ENCODE measurements at regions not wholly inside any gene's neighbourhood (a gene's known extent, or its start where the extent isn't known, plus 50 kb on each side); places are given as distances from the start of the nearest gene placed in this dataset.

DNA sequence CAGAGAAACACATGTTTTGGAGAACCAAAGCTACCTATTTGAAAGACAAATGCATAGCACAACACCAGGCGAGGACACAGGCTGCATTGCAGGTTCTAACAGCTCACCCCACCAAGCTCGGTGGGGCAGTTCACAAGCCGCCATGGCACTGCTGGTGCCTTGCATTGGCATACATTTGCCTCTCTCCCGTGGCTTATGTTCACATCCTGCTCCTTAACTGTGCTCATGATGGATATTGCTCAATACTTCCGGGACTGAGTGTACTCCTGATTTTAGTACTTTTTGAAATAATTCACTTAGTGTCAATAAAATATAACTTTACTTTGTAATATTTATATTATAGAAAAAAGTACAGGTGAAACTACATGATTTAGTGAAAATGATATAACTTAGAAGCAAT lies 1187.4 kb upstream of the NCAM2 start:
- no peaks in the 10 kb centered on the region for H3K36me3 ChIP-seq (ENCODE audit: control insufficient read depth, insufficient read depth, low read length)
- no peaks in the 10 kb centered on the region for H3K27me3 ChIP-seq (ENCODE audit: control insufficient read depth, insufficient read depth, low read length)
- no peak overlapping the region for H3K4me3 ChIP-seq (ENCODE audit: low read depth, low read length)
- H3K27ac ChIP-seq (ENCODE audit: low read depth, low read length) = no peak overlapping the region
- no peaks in the 10 kb centered on the region for H3K4me1 ChIP-seq (ENCODE audit: control insufficient read depth, insufficient read depth, low read length)
- DNase-seq (ENCODE audit: low read depth in 4 of 6, low spot score in 6 of 6) = no peak
- 39% methylated on average over 4 of the region's 5 CpGs for WGBS (ENCODE audit: insufficient coverage)
- H3K9me3 ChIP-seq (ENCODE audit: control insufficient read depth, insufficient read depth, low read length) = no peaks in the 10 kb centered on the region

DNA sequence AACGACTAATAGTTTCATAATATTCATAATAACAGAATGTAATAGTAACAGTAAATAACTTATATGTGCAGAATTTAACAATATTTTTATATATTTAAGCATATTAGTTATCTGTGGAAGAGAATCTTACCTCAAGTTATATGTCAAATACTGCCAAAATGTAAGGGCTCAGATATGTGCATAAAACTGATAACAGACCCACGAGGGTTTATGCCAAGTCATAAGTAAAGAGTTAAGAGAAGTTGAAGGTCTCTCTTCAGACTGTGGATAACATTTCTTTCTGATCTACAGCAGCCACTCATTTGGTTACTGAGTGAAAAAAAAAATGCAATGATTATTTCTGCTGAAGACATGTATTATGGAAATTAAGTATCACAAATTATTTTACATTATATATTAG lies 1167.8 kb upstream of the NCAM2 start:
- no CpG with 5 or more reads among the region's 2 CpGs for WGBS (ENCODE audit: insufficient coverage)
- no peaks in the 10 kb centered on the region for H3K27me3 ChIP-seq (ENCODE audit: control insufficient read depth, insufficient read depth, low read length)
- no peak overlapping the region for H3K27ac ChIP-seq (ENCODE audit: low read depth, low read length)
- no peaks in the 10 kb centered on the region for H3K9me3 ChIP-seq (ENCODE audit: control insufficient read depth, insufficient read depth, low read length)
- no peaks in the 10 kb centered on the region for H3K4me1 ChIP-seq (ENCODE audit: control insufficient read depth, insufficient read depth, low read length)
- no peak overlapping the region for H3K4me3 ChIP-seq (ENCODE audit: low read depth, low read length)
- H3K36me3 ChIP-seq (ENCODE audit: control insufficient read depth, insufficient read depth, low read length) = no peaks in the 10 kb centered on the region
- DNase-seq (ENCODE audit: low read depth in 4 of 6, low spot score in 6 of 6) = no peak

DNA sequence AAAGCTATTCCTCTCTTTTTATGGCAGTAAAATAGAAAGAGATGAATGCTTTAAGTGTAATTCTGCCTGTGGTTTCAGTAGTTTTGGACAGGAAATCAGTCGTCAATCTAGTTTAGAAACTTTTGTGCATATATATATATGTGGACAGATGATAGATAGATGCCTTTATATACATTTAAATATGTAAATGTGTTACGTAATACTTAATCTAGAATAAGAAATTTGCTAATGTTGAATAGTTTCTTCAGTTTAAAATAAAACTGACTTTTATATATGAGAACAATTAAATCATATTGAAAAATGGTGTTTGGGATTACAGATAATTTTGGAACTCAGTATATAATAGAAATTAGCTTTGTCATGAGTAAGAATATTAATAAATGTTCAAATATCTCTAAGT lies 1165.7 kb upstream of the NCAM2 start:
- no CpG with 5 or more reads among the region's 2 CpGs for WGBS (ENCODE audit: insufficient coverage)
- no peak for DNase-seq (ENCODE audit: low read depth in 4 of 6, low spot score in 6 of 6)

DNA sequence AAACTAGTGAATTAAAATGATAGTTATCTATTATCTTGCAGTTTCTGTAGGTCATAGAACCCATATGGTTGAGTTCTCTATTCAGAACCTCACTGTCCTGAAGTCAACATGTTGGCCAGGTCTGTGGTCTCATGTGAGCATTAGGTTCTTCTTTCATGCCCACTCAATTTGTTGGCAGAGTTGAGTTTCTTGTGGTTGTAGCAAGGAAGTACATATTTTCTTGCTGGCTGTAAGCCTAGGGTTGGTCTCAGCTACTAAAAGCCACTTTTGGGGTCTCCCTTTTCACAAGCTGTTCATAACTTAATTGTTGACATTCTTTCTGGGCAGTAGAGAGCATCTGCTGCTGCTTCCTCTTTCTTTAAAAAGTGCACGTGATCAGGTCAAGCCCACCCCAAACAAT lies 1165.1 kb upstream of the NCAM2 start:
- H3K4me3 ChIP-seq (ENCODE audit: low read depth, low read length) = no peak overlapping the region
- no peak overlapping the region for H3K27ac ChIP-seq (ENCODE audit: low read depth, low read length)
- no peaks in the 10 kb centered on the region for H3K4me1 ChIP-seq (ENCODE audit: control insufficient read depth, insufficient read depth, low read length)
- no peak for DNase-seq (ENCODE audit: low read depth in 4 of 6, low spot score in 6 of 6)
- no peaks in the 10 kb centered on the region for H3K27me3 ChIP-seq (ENCODE audit: control insufficient read depth, insufficient read depth, low read length)
- no peaks in the 10 kb centered on the region for H3K36me3 ChIP-seq (ENCODE audit: control insufficient read depth, insufficient read depth, low read length)
- WGBS (ENCODE audit: insufficient coverage) = no CpG with 5 or more reads among the region's 1 CpG
- no peaks in the 10 kb centered on the region for H3K9me3 ChIP-seq (ENCODE audit: control insufficient read depth, insufficient read depth, low read length)

More for the DNA sequence above, 1165.7 kb upstream of the NCAM2 start:
- H3K36me3 ChIP-seq (ENCODE audit: control insufficient read depth, insufficient read depth, low read length) = no peaks in the 10 kb centered on the region
- no peak overlapping the region for H3K27ac ChIP-seq (ENCODE audit: low read depth, low read length)
- H3K27me3 ChIP-seq (ENCODE audit: control insufficient read depth, insufficient read depth, low read length) = no peaks in the 10 kb centered on the region
- H3K9me3 ChIP-seq (ENCODE audit: control insufficient read depth, insufficient read depth, low read length) = no peaks in the 10 kb centered on the region
- no peak overlapping the region for H3K4me3 ChIP-seq (ENCODE audit: low read depth, low read length)
- no peaks in the 10 kb centered on the region for H3K4me1 ChIP-seq (ENCODE audit: control insufficient read depth, insufficient read depth, low read length)

- Histone ChIP-seq H3K27me3 (ENCODE audit: control insufficient read depth, insufficient read depth, low read length) (no peaks in the 10 kb centered on the region), H3K4me1 (ENCODE audit: control insufficient read depth, insufficient read depth, low read length) (no peaks in the 10 kb centered on the region), H3K4me3 (ENCODE audit: low read depth, low read length) (no peak overlapping the region), H3K36me3 (ENCODE audit: control insufficient read depth, insufficient read depth, low read length) (no peaks in the 10 kb centered on the region), H3K27ac (ENCODE audit: low read depth, low read length) (no peak overlapping the region), H3K9me3 (ENCODE audit: control insufficient read depth, insufficient read depth, low read length) (no peaks in the 10 kb centered on the region)
- no peak for DNase-seq (ENCODE audit: low read depth in 4 of 6, low spot score in 6 of 6)
- WGBS (ENCODE audit: insufficient coverage) = 88% methylated on average over 1 of the region's 2 CpGs
Observed at GRCh38 chr21:19842601-19843000, 1155.6 kb upstream of the NCAM2 start.

DNA sequence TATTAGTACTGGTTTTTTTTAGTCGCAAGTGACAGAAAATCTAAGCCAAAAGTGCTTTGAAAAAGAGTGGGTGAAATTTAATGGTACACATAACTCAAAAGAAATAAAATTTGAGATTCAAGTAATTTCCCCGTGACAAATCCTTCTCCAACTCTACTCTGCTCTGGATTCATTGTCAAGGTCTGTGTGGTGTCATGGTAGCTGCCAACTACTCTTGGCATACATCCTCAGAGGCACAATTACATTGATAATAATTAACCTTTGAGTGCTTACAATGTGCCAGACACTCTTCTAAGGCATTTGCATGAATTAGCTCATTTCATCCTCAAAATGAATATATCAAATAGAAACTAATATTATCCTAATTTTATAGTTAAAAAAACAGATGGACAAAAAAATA lies 1153.9 kb upstream of the NCAM2 start:
- H3K9me3 ChIP-seq (ENCODE audit: control insufficient read depth, insufficient read depth, low read length) = no peaks in the 10 kb centered on the region
- no peaks in the 10 kb centered on the region for H3K4me1 ChIP-seq (ENCODE audit: control insufficient read depth, insufficient read depth, low read length)
- H3K27me3 ChIP-seq (ENCODE audit: control insufficient read depth, insufficient read depth, low read length) = no peaks in the 10 kb centered on the region
- no peak overlapping the region for H3K27ac ChIP-seq (ENCODE audit: low read depth, low read length)
- no peaks in the 10 kb centered on the region for H3K36me3 ChIP-seq (ENCODE audit: control insufficient read depth, insufficient read depth, low read length)
- H3K4me3 ChIP-seq (ENCODE audit: low read depth, low read length) = no peak overlapping the region
- WGBS (ENCODE audit: insufficient coverage) = no CpG with 5 or more reads among the region's 2 CpGs
- peak in 1 of 6 donors; percentile 28 for DNase-seq (ENCODE audit: low read depth in 4 of 6, low spot score in 6 of 6)

DNA sequence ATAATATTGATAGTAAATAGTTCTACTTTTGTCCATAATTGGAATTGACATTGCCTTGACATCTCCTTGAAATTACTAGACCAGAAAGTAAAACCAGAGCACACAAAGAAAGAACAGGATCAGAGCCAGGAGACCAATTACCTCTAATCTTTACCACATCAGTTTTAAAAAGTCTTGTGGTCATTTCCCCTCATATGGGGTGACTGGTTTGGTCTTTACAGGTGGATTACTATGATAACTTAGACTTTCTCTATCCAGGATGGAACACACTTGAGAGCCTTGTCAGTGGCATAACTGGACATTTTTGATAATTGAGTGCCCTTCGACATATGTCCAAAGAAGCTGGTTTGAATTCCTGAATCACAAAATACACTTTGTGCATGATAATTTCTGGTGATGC lies 1148.1 kb upstream of the NCAM2 start:
- WGBS (ENCODE audit: insufficient coverage) = no CpG with 5 or more reads among the region's 1 CpG
- Histone ChIP-seq H3K4me3 (ENCODE audit: low read depth, low read length) (no peak overlapping the region), H3K36me3 (ENCODE audit: control insufficient read depth, insufficient read depth, low read length) (no peaks in the 10 kb centered on the region), H3K4me1 (ENCODE audit: control insufficient read depth, insufficient read depth, low read length) (no peaks in the 10 kb centered on the region), H3K27ac (ENCODE audit: low read depth, low read length) (no peak overlapping the region), H3K27me3 (ENCODE audit: control insufficient read depth, insufficient read depth, low read length) (no peaks in the 10 kb centered on the region), H3K9me3 (ENCODE audit: control insufficient read depth, insufficient read depth, low read length) (no peaks in the 10 kb centered on the region)
- DNase-seq (ENCODE audit: low read depth in 4 of 6, low spot score in 6 of 6) = no peak

DNA sequence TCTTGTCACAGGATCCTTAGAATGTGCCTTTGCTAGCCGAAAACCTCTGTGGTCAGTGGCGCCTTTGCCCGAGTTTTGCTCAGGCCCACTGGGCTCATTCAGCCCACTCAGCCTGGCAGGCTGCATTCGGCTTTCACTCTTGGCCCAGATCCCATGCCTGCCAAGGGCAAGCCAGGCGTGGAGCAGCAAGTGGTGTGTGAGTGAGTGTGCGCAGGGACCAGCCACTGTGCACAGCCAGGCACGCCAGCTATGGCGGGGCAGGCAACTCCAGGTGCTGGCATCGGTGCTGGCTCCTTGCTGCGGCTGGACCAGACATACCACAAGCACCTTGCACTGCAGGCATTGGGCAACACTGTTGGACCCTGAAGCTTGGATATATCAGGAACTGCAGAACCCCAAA lies 1145.1 kb upstream of the NCAM2 start:
- Histone ChIP-seq H3K27me3 (ENCODE audit: control insufficient read depth, insufficient read depth, low read length) (no peaks in the 10 kb centered on the region), H3K9me3 (ENCODE audit: control insufficient read depth, insufficient read depth, low read length) (no peaks in the 10 kb centered on the region), H3K36me3 (ENCODE audit: control insufficient read depth, insufficient read depth, low read length) (no peaks in the 10 kb centered on the region), H3K4me3 (ENCODE audit: low read depth, low read length) (no peak overlapping the region), H3K4me1 (ENCODE audit: control insufficient read depth, insufficient read depth, low read length) (no peaks in the 10 kb centered on the region), H3K27ac (ENCODE audit: low read depth, low read length) (no peak overlapping the region)
- 93% methylated on average over 10 of the region's 10 CpGs for WGBS (ENCODE audit: insufficient coverage)
- DNase-seq (ENCODE audit: low read depth in 4 of 6, low spot score in 6 of 6) = no peak

GRCh38 chr21:19853709-19854575 lies 1144.3 kb upstream of the NCAM2 start:
- Histone ChIP-seq H3K27me3 (ENCODE audit: control insufficient read depth, insufficient read depth, low read length) (no peaks in the 10 kb centered on the region), H3K27ac (ENCODE audit: low read depth, low read length) (no peak overlapping the region), H3K9me3 (ENCODE audit: control insufficient read depth, insufficient read depth, low read length) (no peaks in the 10 kb centered on the region), H3K4me1 (ENCODE audit: control insufficient read depth, insufficient read depth, low read length) (no peaks in the 10 kb centered on the region), H3K36me3 (ENCODE audit: control insufficient read depth, insufficient read depth, low read length) (no peaks in the 10 kb centered on the region), H3K4me3 (ENCODE audit: low read depth, low read length) (no peak overlapping the region)
- no peak for DNase-seq (ENCODE audit: low read depth in 4 of 6, low spot score in 6 of 6)
- WGBS (ENCODE audit: insufficient coverage) = 75% methylated on average over 20 of the region's 22 CpGs

DNA sequence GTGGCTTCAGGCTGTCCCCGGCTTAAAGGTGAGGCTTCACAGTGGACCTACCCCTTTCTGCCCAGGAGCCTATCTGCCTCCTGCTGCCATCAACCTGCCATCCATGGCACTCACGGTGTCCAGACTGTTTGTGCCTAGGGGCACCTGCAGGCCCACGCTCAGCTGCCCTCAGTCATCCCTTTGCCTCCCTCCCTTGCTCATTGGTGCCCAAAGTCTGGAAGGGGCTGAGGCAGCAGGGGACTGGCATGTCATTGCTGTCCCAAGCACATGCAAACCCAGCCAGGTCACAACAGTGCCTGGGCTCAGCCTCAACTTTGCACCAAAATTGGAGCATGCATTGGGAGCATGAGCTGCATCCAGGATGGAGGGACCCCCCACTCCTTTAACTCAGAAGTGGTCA lies 1142.7 kb upstream of the NCAM2 start:
- no peak for DNase-seq (ENCODE audit: low read depth in 4 of 6, low spot score in 6 of 6)
- Histone ChIP-seq H3K27me3 (ENCODE audit: control insufficient read depth, insufficient read depth, low read length) (no peaks in the 10 kb centered on the region), H3K4me3 (ENCODE audit: low read depth, low read length) (no peak overlapping the region), H3K36me3 (ENCODE audit: control insufficient read depth, insufficient read depth, low read length) (no peaks in the 10 kb centered on the region), H3K9me3 (ENCODE audit: control insufficient read depth, insufficient read depth, low read length) (no peaks in the 10 kb centered on the region), H3K4me1 (ENCODE audit: control insufficient read depth, insufficient read depth, low read length) (no peaks in the 10 kb centered on the region), H3K27ac (ENCODE audit: low read depth, low read length) (no peak overlapping the region)
- WGBS (ENCODE audit: insufficient coverage) = 92% methylated on average over 3 of the region's 3 CpGs

Data from spinal cord (tissue), 9 donors.